DOHH2 (cell line): ENCODE measurements at regions not wholly inside any gene's neighbourhood (a gene's known extent, or its start where the extent isn't known, plus 50 kb on each side); places are given as distances from the start of the nearest gene placed in this dataset.
A peak's percentile ranks its signal among the peaks of the same experiment; 100 is the strongest.

Source experiments
- H3F3A ChIP-seq: fragments of 200-600 bp; sonication (generic), shearing (Covaris generic); 2 replicates; pipeline ENCODE4 v1.6.0; 2016; ENCODE audit warnings: antibody characterized with exemption, mild to moderate bottlenecking; ENCODE audit not compliant: control insufficient read depth, insufficient read depth
- H3K27ac ChIP-seq: fragments of 200-600 bp; sonication (generic); 2 replicates; pipeline ENCODE4 v1.5.1; 2014; ENCODE audit warnings: low read depth, mild to moderate bottlenecking, low read length, moderate library complexity
- H3K27me3 ChIP-seq: fragments of 200-600 bp; sonication (generic); 2 replicates; pipeline ENCODE4 v1.6.1; 2014; ENCODE audit warnings: mild to moderate bottlenecking, low read length, mixed read lengths; ENCODE audit not compliant: control insufficient read depth
- H3K36me3 ChIP-seq: fragments of 200-600 bp; sonication (generic); 2 replicates; pipeline ENCODE4 v1.6.1; 2014; ENCODE audit warnings: mild to moderate bottlenecking, low read length, moderate library complexity, mixed read lengths; ENCODE audit not compliant: control insufficient read depth
- H3K4me1 ChIP-seq: fragments of 200-600 bp; sonication (generic); 2 replicates; pipeline ENCODE4 v1.6.1; 2014; ENCODE audit warnings: mild to moderate bottlenecking, low read length, mixed read lengths; ENCODE audit not compliant: control insufficient read depth
- H3K4me2 ChIP-seq: fragments of 200-600 bp; sonication (generic); 2 replicates; pipeline ENCODE4 v1.6.0; 2014; ENCODE audit warnings: mild to moderate bottlenecking, low read length, moderate library complexity
- H3K4me3 ChIP-seq: fragments of 200-600 bp; sonication (generic); 2 replicates; pipeline ENCODE4 v1.5.1; 2014; ENCODE audit warnings: mild to moderate bottlenecking, low read length, mixed read lengths
- H3K79me2 ChIP-seq: fragments of 200-600 bp; sonication (generic); 2 replicates; pipeline ENCODE4 v1.6.1; 2014; ENCODE audit warnings: mild to moderate bottlenecking, low read length, mixed read lengths; ENCODE audit not compliant: control insufficient read depth
- H3K9me2 ChIP-seq: fragments of 200-600 bp; sonication (generic); replicated peaks from 2 replicates; pipeline ENCODE4 v1.6.1; 2014; ENCODE audit warnings: mild to moderate bottlenecking, low read length, mixed read lengths; ENCODE audit not compliant: control insufficient read depth
- H3K9me3 ChIP-seq: fragments of 200-600 bp; sonication (generic); 2 replicates; pipeline ENCODE4 v1.6.1; 2014; ENCODE audit warnings: antibody characterized with exemption, low read length, mixed read lengths; ENCODE audit not compliant: control insufficient read depth, insufficient read depth
- H4K20me1 ChIP-seq: fragments of 200-600 bp; sonication (generic); 2 replicates; pipeline ENCODE4 v1.6.0; 2014; ENCODE audit warnings: low read depth, mild to moderate bottlenecking, antibody characterized with exemption, low read length, moderate library complexity; ENCODE audit not compliant: control insufficient read depth, insufficient read depth
- EZH2phosphoT487 ChIP-seq: fragments of 200-600 bp; sonication (generic); IDR thresholded peaks from 2 replicates; pipeline ENCODE4 v1.6.1; 2017; ENCODE audit warnings: borderline replicate concordance, mild to moderate bottlenecking, antibody characterized with exemption, low read length, moderate library complexity, mixed read lengths
- TF ChIP-seq, protein P1 (sequence below): fragments of 200-600 bp; sonication (generic); IDR thresholded peaks from one replicate; pipeline ENCODE4 v1.5.1; 2014; ENCODE audit warnings: antibody characterized with exemption, mild to moderate bottlenecking, low read depth, low read length; ENCODE audit not compliant: poor library complexity, severe bottlenecking

DNA sequence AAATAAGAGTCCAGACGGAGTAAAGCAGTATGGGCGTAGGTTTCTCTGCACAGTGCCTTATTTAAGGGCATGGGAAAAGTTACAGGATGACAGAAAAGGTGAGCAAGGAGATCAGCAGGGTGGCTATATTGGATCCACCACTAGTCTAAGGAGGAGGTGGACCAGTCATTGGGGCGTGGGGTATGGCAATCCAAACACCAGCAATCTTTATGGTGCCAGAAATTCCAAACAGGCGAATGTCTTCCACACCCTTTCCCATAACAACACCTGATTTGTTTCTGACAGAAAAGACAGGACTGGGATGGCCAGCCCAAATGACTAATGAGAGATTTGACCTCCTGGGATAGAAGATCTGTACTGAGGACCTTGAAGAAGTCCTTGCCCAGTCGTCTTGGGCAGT is 181.8 kb upstream of the MBL2 start:
- Histone ChIP-seq H3K4me3 (no peak overlapping the region), H3K27ac (no peak overlapping the region), H3K9me3 (no peaks in the 10 kb centered on the region), H3F3A (no peaks in the 10 kb centered on the region), H3K4me1 (no peaks in the 10 kb centered on the region), H3K9me2 (no peaks in the 10 kb centered on the region), H4K20me1 (no peaks in the 10 kb centered on the region), H3K36me3 (no peaks in the 10 kb centered on the region), H3K27me3 (peaks cover 9% of the 10 kb centered on the region), H3K79me2 (no peaks in the 10 kb centered on the region), H3K4me2 (no peak overlapping the region)
- no peak for TF ChIP-seq EZH2phosphoT487
- TF ChIP-seq, protein P1, sequence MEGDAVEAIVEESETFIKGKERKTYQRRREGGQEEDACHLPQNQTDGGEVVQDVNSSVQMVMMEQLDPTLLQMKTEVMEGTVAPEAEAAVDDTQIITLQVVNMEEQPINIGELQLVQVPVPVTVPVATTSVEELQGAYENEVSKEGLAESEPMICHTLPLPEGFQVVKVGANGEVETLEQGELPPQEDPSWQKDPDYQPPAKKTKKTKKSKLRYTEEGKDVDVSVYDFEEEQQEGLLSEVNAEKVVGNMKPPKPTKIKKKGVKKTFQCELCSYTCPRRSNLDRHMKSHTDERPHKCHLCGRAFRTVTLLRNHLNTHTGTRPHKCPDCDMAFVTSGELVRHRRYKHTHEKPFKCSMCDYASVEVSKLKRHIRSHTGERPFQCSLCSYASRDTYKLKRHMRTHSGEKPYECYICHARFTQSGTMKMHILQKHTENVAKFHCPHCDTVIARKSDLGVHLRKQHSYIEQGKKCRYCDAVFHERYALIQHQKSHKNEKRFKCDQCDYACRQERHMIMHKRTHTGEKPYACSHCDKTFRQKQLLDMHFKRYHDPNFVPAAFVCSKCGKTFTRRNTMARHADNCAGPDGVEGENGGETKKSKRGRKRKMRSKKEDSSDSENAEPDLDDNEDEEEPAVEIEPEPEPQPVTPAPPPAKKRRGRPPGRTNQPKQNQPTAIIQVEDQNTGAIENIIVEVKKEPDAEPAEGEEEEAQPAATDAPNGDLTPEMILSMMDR, result no peak

DNA sequence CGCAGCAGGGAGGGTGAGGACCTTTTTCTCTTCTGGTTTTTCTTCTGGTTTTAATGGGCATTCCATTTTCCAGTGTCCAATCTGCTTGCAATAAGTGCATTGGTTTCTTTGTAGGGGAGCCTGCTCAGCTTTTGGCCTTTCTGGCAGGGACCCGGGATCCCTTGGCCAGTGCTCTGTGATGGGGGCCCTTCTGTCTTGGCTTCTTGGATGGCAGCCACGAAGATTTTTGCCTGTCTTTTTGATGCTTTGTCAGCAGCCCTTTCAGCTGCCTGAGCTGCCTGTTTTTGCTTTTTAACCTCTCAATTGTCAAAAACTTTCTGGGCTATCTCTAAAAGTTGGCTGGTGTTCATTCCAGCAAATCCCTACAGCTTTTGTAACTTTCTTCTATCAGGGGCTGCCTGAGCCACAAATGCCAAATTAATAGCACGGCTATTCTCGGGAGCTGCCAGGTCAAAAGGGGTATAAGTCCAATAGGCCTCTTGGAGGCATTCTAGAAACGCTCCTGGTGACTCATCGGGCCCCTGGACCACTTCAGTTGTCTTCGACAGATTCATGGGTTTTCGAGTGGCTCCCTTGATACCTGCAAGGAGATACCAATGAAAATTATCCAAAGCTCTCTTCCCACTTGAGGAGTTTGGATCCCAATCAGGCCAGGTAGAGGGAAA is 179.9 kb upstream of the MBL2 start:
- H3F3A ChIP-seq, result no peaks in the 10 kb centered on the region
- peaks cover 5% of the 10 kb centered on the region; the same call in 1 of the 2 replicates for H3K27me3 ChIP-seq
- no peaks in the 10 kb centered on the region for H3K79me2 ChIP-seq
- H3K4me1 ChIP-seq, result no peaks in the 10 kb centered on the region
- TF ChIP-seq EZH2phosphoT487, result no peak
- H3K36me3 ChIP-seq, result no peaks in the 10 kb centered on the region
- H3K4me3 ChIP-seq, result no peak overlapping the region
- no peaks in the 10 kb centered on the region for H3K9me2 ChIP-seq
- H3K27ac ChIP-seq, result no peak overlapping the region
- no peak overlapping the region for H3K4me2 ChIP-seq
- no peaks in the 10 kb centered on the region for H4K20me1 ChIP-seq
- no peaks in the 10 kb centered on the region for H3K9me3 ChIP-seq

DNA sequence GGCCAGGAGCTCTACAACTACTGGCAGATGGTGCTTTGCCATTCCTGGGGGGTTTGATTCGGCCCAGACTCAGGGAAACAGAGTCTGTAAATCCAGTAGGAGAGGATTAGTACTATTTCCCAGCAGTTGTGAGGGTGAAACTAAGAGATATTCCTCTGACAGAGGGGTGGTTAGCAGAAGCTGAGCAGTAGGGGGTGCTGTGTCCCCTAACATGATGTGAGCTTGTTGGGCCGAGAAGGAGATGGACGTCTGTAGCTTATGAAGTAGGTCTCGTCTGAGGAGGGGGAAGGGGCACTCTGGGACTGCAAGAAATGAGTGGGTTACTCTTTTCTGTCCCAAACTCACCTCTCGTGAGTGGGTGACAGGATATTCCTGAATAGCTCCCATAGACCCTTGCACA is 179.2 kb upstream of the MBL2 start:
- Histone ChIP-seq H3K4me3 (no peak overlapping the region), H3K79me2 (no peaks in the 10 kb centered on the region), H3K4me2 (no peak overlapping the region), H3F3A (no peaks in the 10 kb centered on the region), H3K27ac (no peak overlapping the region), H3K9me3 (no peaks in the 10 kb centered on the region), H3K36me3 (no peaks in the 10 kb centered on the region), H3K4me1 (no peaks in the 10 kb centered on the region), H4K20me1 (no peaks in the 10 kb centered on the region), H3K9me2 (no peaks in the 10 kb centered on the region), H3K27me3 (peaks cover 2% of the 10 kb centered on the region; the same call in 1 of the 2 replicates)
- TF ChIP-seq EZH2phosphoT487, result no peak
- TF ChIP-seq, protein P1, result peak; percentile 68

DNA sequence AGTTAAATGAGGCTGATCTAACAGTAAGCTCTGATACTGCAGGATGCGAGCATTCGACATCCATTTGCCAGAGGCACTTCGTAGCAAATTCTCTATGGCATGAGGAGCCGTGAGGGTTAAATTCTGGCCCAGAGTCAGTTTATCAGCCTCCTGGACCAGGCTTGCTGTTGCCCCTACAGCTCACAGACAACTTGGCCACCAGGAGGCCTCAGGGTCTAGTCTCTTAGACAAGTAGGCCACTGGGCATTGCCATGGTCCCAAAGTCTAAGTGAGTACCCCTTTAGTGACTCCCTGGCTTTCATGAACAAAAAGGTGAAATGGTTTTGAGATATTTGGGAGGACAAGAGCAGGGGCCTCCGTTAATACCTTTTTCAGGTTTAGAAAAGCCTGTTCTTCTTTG is 178.0 kb upstream of the MBL2 start:
- no peak for TF ChIP-seq EZH2phosphoT487
- TF ChIP-seq, protein P1, result no peak
- no peaks in the 10 kb centered on the region for H4K20me1 ChIP-seq

More for the DNA sequence above, 178.0 kb upstream of the MBL2 start:
- Histone ChIP-seq H3K27me3 (no peaks in the 10 kb centered on the region), H3K4me1 (no peaks in the 10 kb centered on the region), H3K36me3 (no peaks in the 10 kb centered on the region), H3F3A (no peaks in the 10 kb centered on the region), H3K4me3 (no peak overlapping the region), H3K9me3 (no peaks in the 10 kb centered on the region), H3K27ac (no peak overlapping the region), H3K9me2 (no peaks in the 10 kb centered on the region), H3K79me2 (no peaks in the 10 kb centered on the region), H3K4me2 (no peak overlapping the region)
